K562 (cell line): ENCODE measurements at regions not wholly inside any gene's neighbourhood (a gene's known extent, or its start where the extent isn't known, plus 50 kb on each side); places are given as distances from the start of the nearest gene placed in this dataset.

Source experiments
- ATAC-seq: fragments of 200-7000 bp; cut with Tn5 transposase; 3 replicates; pipeline ENCODE4 v1.9.1; 2020; ENCODE audit warnings: moderate library complexity
- BruUV-seq: library from RNA; stranded (reverse); fragments of 400-500 nt; replicated peaks from 2 replicates; lab custom pipeline; 2021; lab: Mats Ljungman, UMichigan
- CTCF ChIA-PET: fragments of 300-600 bp; formaldehyde crosslinking; extraction: SDS; loops from one replicate; lab custom pipeline; 2021; ENCODE audit warnings: low intra/inter-chr PET ratio; lab: Yijun Ruan, JAX
- POLR2A ChIA-PET: fragments of 300-600, 350-650 bp; sonication (Branson Sonifier 250); formaldehyde crosslinking; extraction: SDS; loops from one replicate; lab custom pipeline; 2021; ENCODE audit warnings: antibody characterized with exemption, inconsistent platforms; lab: Yijun Ruan, JAX
- DNase-seq, 4 experiments: peaks; one replicate each; pipeline versions ENCODE4 v3.0.0 to v3.0.0-alpha.2; 2011 to 2018; ENCODE audit warnings: low spot score in 3 of 4, mixed read lengths in 3 of 4; ENCODE audit errors: extremely low read depth in 1 of 4
- FAIRE-seq: peaks from 2 replicates; lab custom pipeline; 2011; peaks lifted over from hg19 to GRCh38; lab: Jason Lieb, UNC
- H2AFZ ChIP-seq: 2 replicates; pipeline ENCODE4 v1.6.0; 2011; ENCODE audit warnings: low read depth, low read length, control low read depth, inconsistent platforms
- H3K27ac ChIP-seq: fragments of 200-600 bp; 3 replicates; pipeline ENCODE4 v1.8.0; 2011; ENCODE audit warnings: low read depth, mild to moderate bottlenecking, control low read depth, inconsistent platforms, low read length, moderate library complexity, mixed read lengths; ENCODE audit errors: extremely low read depth
- H3K27me3 ChIP-seq, 2 experiments: fragments of 300-600 bp in 1 of 2; 2 replicates in 1 of 2; 3 replicates in 1 of 2; pipeline versions ENCODE4 v1.6.0 to v1.8.0; 2011; ENCODE audit warnings: inconsistent platforms in 2 of 2, low read length in 2 of 2, mild to moderate bottlenecking in 1 of 2, mixed read lengths in 1 of 2, moderate library complexity in 1 of 2; ENCODE audit not compliant: control insufficient read depth in 2 of 2, insufficient read depth in 2 of 2
- H3K36me3 ChIP-seq: fragments of 300-600 bp; 3 replicates; pipeline ENCODE4 v1.8.0; 2011; ENCODE audit warnings: mild to moderate bottlenecking, low read length, inconsistent platforms; ENCODE audit not compliant: control insufficient read depth, insufficient read depth
- H3K4me1 ChIP-seq, 2 experiments: fragments of 200-600 bp in 1 of 2; replicated peaks in 1 of 2; 2 replicates in 1 of 2; 3 replicates in 1 of 2; pipeline versions ENCODE4 v1.5.1 to v1.8.0; 2011; ENCODE audit warnings: inconsistent platforms in 2 of 2, low read length in 2 of 2, mild to moderate bottlenecking in 1 of 2, mixed read lengths in 1 of 2, moderate library complexity in 1 of 2; ENCODE audit not compliant: control insufficient read depth in 2 of 2, insufficient read depth in 2 of 2
- H3K4me2 ChIP-seq: 2 replicates; pipeline ENCODE4 v1.6.1; 2011; ENCODE audit warnings: low read length, control low read depth, inconsistent platforms, mixed read lengths; ENCODE audit not compliant: insufficient read depth
- H3K4me3 ChIP-seq: fragments of 200-600 bp; sonication (generic), shearing (Covaris generic); 2 replicates; pipeline ENCODE4 v1.5.1; 2016; ENCODE audit warnings: control low read depth, inconsistent platforms
- H3K79me2 ChIP-seq: fragments of 200-600 bp; 3 replicates; pipeline ENCODE4 v1.8.0; 2011; ENCODE audit warnings: low read length, inconsistent platforms; ENCODE audit not compliant: control insufficient read depth, insufficient read depth
- H3K9ac ChIP-seq, 2 experiments: 2 replicates each; pipeline versions ENCODE4 v1.6.0 to v1.6.1; 2011; ENCODE audit warnings: low read depth in 2 of 2, low read length in 2 of 2, control low read depth in 1 of 2, inconsistent platforms in 1 of 2, mild to moderate bottlenecking in 1 of 2, mixed read lengths in 1 of 2; ENCODE audit not compliant: insufficient read depth in 1 of 2
- H3K9me1 ChIP-seq: one replicate; pipeline ENCODE4 v1.6.0; 2011; ENCODE audit warnings: inconsistent platforms, mild to moderate bottlenecking, low read length, moderate library complexity; ENCODE audit not compliant: control insufficient read depth, insufficient read depth
- H3K9me3 ChIP-seq: replicated peaks from 2 replicates; pipeline ENCODE4 v1.5.1; 2011; ENCODE audit warnings: low read depth, low read length, inconsistent platforms; ENCODE audit not compliant: control insufficient read depth, insufficient read depth
- H4K20me1 ChIP-seq: replicated peaks from 2 replicates; pipeline ENCODE4 v1.6.1; 2011; ENCODE audit warnings: low read length, inconsistent platforms, mixed read lengths; ENCODE audit not compliant: control insufficient read depth, insufficient read depth
- CCNT2 ChIP-seq: IDR thresholded peaks from 2 replicates; pipeline ENCODE4 v1.6.1; 2011; ENCODE audit warnings: borderline replicate concordance, low read depth, mild to moderate bottlenecking, moderate library complexity, mixed read lengths, low read length; ENCODE audit not compliant: insufficient read length; ENCODE audit errors: extremely low read depth
- EHMT2 ChIP-seq: fragments of 450-650 bp; IDR thresholded peaks from 2 replicates; pipeline ENCODE4 v1.6.1; 2018; ENCODE audit warnings: antibody characterized with exemption
- EP300 ChIP-seq: IDR thresholded peaks from 2 replicates; pipeline ENCODE4 v1.6.1; 2012; ENCODE audit warnings: low read length, improper control_type of control experiment
- FOXK2 ChIP-seq, 2 experiments: fragments of 450-650 bp; IDR thresholded peaks in 1 of 2; conservative IDR thresholded peaks in 1 of 2; 2 replicates each; pipeline ENCODE4 v1.6.1; 2016; ENCODE audit warnings: low read depth in 2 of 2, mild to moderate bottlenecking in 1 of 2
- MEF2A ChIP-seq: IDR thresholded peaks from 2 replicates; pipeline ENCODE4 v1.6.1; 2011; ENCODE audit warnings: low read depth, mild to moderate bottlenecking, low read length, moderate library complexity; ENCODE audit not compliant: control insufficient read depth
- PTTG1 ChIP-seq: fragments of 450-650 bp; IDR thresholded peaks from 2 replicates; pipeline ENCODE4 v1.6.1; 2016; ENCODE audit warnings: low read depth, mild to moderate bottlenecking, missing genetic modification characterization, missing compliant biosample characterization
- SIN3B ChIP-seq: fragments of 450-650 bp; IDR thresholded peaks from 2 replicates; pipeline ENCODE4 v1.6.1; 2017; ENCODE audit warnings: low read depth, mild to moderate bottlenecking, moderate library complexity
- ZNF253 ChIP-seq: fragments of 250-450 bp; sonication (Bioruptor Pico); conservative IDR thresholded peaks from 2 replicates; pipeline ENCODE4 v1.6.1; 2021; ENCODE audit warnings: mild to moderate bottlenecking
- ZNF444 ChIP-seq: fragments of 250-450 bp; sonication (Bioruptor Pico); IDR thresholded peaks from 2 replicates; pipeline ENCODE4 v1.4.0; 2020; ENCODE audit warnings: mild to moderate bottlenecking, moderate library complexity
- WGBS: fragments of 100-300 bp; shearing (Covaris generic); methylation state at CpG from one replicate; pipeline ENCODE4 v1.1.6; 2016; ENCODE audit warnings: low coverage, mixed read lengths; ENCODE audit not compliant: insufficient coverage; ENCODE audit errors: missing lambda C conversion rate; 5-methylcytosine and 5-hydroxymethylcytosine counted together
- in situ Hi-C: fragments of 300-500 bp; cut with MboI; formaldehyde crosslinking; loops from 4 replicates; pipeline ENCODE4 v1.15.0; 2018; ENCODE audit warnings: inconsistent platforms, mixed read lengths
- intact Hi-C: fragments of 100-400 bp; cut with micrococcal nuclease; formaldehyde crosslinking; loops from 2 replicates; pipeline ENCODE4 v1.14.2; 2022
- TF ChIP-seq, protein P1 (sequence below): fragments of 450-650 bp; IDR thresholded peaks from 2 replicates; pipeline ENCODE4 v1.6.1; 2016; ENCODE audit warnings: missing biosample characterization, missing genetic modification characterization
- TF ChIP-seq, protein P2 (sequence below): fragments of 450-650 bp; IDR thresholded peaks from 2 replicates; pipeline ENCODE4 v1.6.1; 2016; ENCODE audit warnings: low read depth, mild to moderate bottlenecking, moderate library complexity
- TF ChIP-seq, protein P3 (sequence below): fragments of 450-650 bp; formaldehyde crosslinking; conservative IDR thresholded peaks from 2 replicates; pipeline ENCODE4 v1.4.0; 2022; ENCODE audit warnings: mild to moderate bottlenecking, missing genetic modification characterization

DNA sequence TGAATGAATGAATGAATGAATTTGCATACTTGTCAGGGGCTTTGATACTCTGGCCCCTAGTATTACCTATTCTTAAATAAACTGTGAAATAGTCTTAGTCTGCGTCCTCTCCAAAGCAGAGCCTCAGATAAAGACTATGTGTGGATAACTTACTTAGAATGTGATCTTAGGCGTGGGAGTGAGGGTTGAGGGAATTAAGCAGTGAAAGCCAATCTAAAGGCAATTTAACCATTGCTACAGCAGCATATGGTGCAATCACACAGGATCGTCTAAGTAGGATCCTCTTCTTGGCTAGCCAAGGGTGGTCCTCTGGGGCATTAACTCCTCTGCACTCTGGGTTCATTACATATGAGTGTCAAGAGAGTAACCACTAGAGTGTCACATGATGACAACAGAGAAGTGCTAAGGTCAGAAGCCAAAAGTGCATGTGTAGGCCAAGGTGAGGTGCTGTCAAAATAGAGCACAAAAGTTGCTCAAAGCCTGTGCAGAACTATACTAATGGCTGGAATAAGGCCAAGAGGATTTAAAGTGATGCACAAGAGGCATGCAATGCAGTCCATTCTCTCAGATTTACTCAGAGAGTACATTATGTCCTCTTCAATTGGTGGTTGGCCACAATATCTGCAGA, 274.4 kb upstream of the SEMA6A start:
- DNase-seq, result no peak
- no peaks in the 10 kb centered on the region for H3K36me3 ChIP-seq
- in situ Hi-C loops (no loop called here), intact Hi-C loops (no loop called here)
- H3K27ac ChIP-seq, result no peak overlapping the region
- no peaks in the 10 kb centered on the region for H3K9me3 ChIP-seq
- no peak for TF ChIP-seq SIN3B
- CTCF ChIA-PET, result no interaction called here
- 0% methylated on average over 3 of the region's 3 CpGs for WGBS
- POLR2A ChIA-PET, result no interaction called here
- H3K4me2 ChIP-seq, result no peak overlapping the region
- no peaks in the 10 kb centered on the region for H3K79me2 ChIP-seq
- H3K9me1 ChIP-seq, result no peaks in the 10 kb centered on the region
- H4K20me1 ChIP-seq, result no peaks in the 10 kb centered on the region
- no peaks in the 10 kb centered on the region for H3K4me1 ChIP-seq
- H3K4me3 ChIP-seq, result no peak overlapping the region
- H3K9ac ChIP-seq, result no peak overlapping the region
- FAIRE-seq, result no peak
- no peak for ATAC-seq
- BruUV-seq, result no TSS peak
- H2AFZ ChIP-seq, result no peak overlapping the region
- H3K27me3 ChIP-seq, result no peaks in the 10 kb centered on the region; a peak in 1 of 5 replicates

DNA sequence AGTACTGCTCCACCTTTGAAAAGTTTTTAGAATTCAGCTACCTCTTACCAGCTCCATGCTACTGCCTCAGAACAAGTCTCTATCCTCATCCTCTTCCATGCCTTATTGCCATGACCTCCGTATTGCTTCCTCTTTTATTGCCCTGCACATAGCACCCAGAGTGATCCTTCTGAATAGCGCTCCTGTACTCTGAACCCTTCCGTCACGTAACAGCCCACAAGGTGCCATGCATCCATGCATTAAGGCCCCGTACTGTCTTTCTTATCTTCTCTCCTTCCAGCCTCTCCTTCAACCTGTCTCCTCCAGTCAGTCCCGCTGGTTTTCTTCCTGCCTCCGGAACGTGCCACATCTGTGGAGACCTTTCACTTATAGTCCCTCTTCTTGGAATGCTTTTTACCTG, 273.3 kb upstream of the SEMA6A start:
- Histone ChIP-seq H2AFZ (no peak overlapping the region), H3K27me3 (no peaks in the 10 kb centered on the region; a peak in 1 of 5 replicates), H3K4me3 (no peak overlapping the region), H4K20me1 (no peaks in the 10 kb centered on the region), H3K9me1 (no peaks in the 10 kb centered on the region), H3K36me3 (no peaks in the 10 kb centered on the region), H3K27ac (no peak overlapping the region), H3K79me2 (no peaks in the 10 kb centered on the region), H3K9ac (no peak overlapping the region), H3K9me3 (no peaks in the 10 kb centered on the region), H3K4me2 (no peak overlapping the region), H3K4me1 (no peaks in the 10 kb centered on the region)
- BruUV-seq, result no TSS peak
- intact Hi-C loops (no loop called here), in situ Hi-C loops (no loop called here)
- FAIRE-seq (no peak), ATAC-seq (no peak), DNase-seq (no peak)
- CTCF ChIA-PET, result no interaction called here
- POLR2A ChIA-PET, result no interaction called here
- 0% methylated on average over 8 of the region's 8 CpGs for WGBS
- no peak for TF ChIP-seq EHMT2
- TF ChIP-seq, protein P1, sequence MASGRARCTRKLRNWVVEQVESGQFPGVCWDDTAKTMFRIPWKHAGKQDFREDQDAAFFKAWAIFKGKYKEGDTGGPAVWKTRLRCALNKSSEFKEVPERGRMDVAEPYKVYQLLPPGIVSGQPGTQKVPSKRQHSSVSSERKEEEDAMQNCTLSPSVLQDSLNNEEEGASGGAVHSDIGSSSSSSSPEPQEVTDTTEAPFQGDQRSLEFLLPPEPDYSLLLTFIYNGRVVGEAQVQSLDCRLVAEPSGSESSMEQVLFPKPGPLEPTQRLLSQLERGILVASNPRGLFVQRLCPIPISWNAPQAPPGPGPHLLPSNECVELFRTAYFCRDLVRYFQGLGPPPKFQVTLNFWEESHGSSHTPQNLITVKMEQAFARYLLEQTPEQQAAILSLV, result no peak
- no peak for TF ChIP-seq MEF2A
- TF ChIP-seq EP300, result no peak
- TF ChIP-seq ZNF444 (CRISPR knock-in tag), result no peak
- no peak for TF ChIP-seq ZNF253 (CRISPR knock-in tag)
- TF ChIP-seq FOXK2 (conservative IDR thresholded peaks at IDR 0.05 in 1 of 2, IDR thresholded peaks at IDR 0.05 in 1 of 2; ENCODE audit: low read depth in 2 of 2), result no peak
- TF ChIP-seq, protein P2, sequence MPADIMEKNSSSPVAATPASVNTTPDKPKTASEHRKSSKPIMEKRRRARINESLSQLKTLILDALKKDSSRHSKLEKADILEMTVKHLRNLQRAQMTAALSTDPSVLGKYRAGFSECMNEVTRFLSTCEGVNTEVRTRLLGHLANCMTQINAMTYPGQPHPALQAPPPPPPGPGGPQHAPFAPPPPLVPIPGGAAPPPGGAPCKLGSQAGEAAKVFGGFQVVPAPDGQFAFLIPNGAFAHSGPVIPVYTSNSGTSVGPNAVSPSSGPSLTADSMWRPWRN, result no peak
- TF ChIP-seq CCNT2, result no peak
- TF ChIP-seq, protein P3, sequence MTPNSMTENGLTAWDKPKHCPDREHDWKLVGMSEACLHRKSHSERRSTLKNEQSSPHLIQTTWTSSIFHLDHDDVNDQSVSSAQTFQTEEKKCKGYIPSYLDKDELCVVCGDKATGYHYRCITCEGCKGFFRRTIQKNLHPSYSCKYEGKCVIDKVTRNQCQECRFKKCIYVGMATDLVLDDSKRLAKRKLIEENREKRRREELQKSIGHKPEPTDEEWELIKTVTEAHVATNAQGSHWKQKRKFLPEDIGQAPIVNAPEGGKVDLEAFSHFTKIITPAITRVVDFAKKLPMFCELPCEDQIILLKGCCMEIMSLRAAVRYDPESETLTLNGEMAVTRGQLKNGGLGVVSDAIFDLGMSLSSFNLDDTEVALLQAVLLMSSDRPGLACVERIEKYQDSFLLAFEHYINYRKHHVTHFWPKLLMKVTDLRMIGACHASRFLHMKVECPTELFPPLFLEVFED (CRISPR knock-in tag), result no peak
- TF ChIP-seq PTTG1 (tag), result no peak
